ENCODE measurements at regions not wholly inside any gene's neighbourhood (a gene's known extent, or its start where the extent isn't known, plus 50 kb on each side); places are given as distances from the start of the nearest gene placed in this dataset.
A peak's percentile ranks its signal among the peaks of the same experiment; 100 is the strongest.

GRCh38 chr2:12061286-12062052 is 315.0 kb downstream of the LPIN1 start:
- TF ChIP-seq, protein P1, sequence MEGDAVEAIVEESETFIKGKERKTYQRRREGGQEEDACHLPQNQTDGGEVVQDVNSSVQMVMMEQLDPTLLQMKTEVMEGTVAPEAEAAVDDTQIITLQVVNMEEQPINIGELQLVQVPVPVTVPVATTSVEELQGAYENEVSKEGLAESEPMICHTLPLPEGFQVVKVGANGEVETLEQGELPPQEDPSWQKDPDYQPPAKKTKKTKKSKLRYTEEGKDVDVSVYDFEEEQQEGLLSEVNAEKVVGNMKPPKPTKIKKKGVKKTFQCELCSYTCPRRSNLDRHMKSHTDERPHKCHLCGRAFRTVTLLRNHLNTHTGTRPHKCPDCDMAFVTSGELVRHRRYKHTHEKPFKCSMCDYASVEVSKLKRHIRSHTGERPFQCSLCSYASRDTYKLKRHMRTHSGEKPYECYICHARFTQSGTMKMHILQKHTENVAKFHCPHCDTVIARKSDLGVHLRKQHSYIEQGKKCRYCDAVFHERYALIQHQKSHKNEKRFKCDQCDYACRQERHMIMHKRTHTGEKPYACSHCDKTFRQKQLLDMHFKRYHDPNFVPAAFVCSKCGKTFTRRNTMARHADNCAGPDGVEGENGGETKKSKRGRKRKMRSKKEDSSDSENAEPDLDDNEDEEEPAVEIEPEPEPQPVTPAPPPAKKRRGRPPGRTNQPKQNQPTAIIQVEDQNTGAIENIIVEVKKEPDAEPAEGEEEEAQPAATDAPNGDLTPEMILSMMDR (conservative IDR thresholded peaks at IDR 0.05; ENCODE audit: low read length), result no peak
- H3K4me3 ChIP-seq (ENCODE audit: low read length), result no peak overlapping the region
- DNase-seq (ENCODE audit: low read depth), result no peak

DNA sequence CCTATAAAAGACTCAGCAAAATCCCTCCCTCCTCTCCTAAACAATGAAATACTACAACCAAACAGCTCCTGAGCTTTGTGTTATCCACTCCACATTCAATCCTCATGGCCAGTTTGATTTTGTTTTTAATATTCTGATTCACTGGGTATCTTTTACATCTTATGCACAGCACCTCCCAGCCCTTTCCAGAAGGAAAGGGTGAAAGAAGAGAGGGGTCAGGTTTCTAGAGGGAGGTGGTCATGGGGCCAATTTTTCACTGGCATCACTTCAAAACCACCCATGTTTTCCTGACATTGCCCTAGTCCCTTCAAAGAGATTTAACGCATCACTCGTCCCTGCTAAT is 315.6 kb downstream of the LPIN1 start:
- H3K4me3 ChIP-seq (ENCODE audit: low read length), result no peak overlapping the region
- TF ChIP-seq, protein P1 (conservative IDR thresholded peaks at IDR 0.05; ENCODE audit: low read length), result no peak
- no peak for DNase-seq (ENCODE audit: low read depth)

- H3K4me3 ChIP-seq (ENCODE audit: low read length), result no peak overlapping the region
- TF ChIP-seq, protein P1 (conservative IDR thresholded peaks at IDR 0.05; ENCODE audit: low read length), result no peak
- no peak for DNase-seq (ENCODE audit: low read depth)
These were observed 316.8 kb downstream of the LPIN1 start for GRCh38 chr2:12063210-12063609.

- TF ChIP-seq, protein P1 (conservative IDR thresholded peaks at IDR 0.05; ENCODE audit: low read length), result no peak
- no peak for DNase-seq (ENCODE audit: low read depth)
These were observed 317.7 kb downstream of the LPIN1 start for GRCh38 chr2:12064153-12064552.

GRCh38 chr2:12066116-12066515 is 319.7 kb downstream of the LPIN1 start:
- DNase-seq (ENCODE audit: low read depth), result no peak
- H3K4me3 ChIP-seq (ENCODE audit: low read length), result no peak overlapping the region
- TF ChIP-seq, protein P1 (conservative IDR thresholded peaks at IDR 0.05; ENCODE audit: low read length), result no peak

More at GRCh38 chr2:12064153-12064552, 317.7 kb downstream of the LPIN1 start:
- H3K4me3 ChIP-seq (ENCODE audit: low read length), result no peak overlapping the region

- no peak overlapping the region for H3K4me3 ChIP-seq (ENCODE audit: low read length)
- DNase-seq (ENCODE audit: low read depth), result no peak
- TF ChIP-seq, protein P1 (conservative IDR thresholded peaks at IDR 0.05; ENCODE audit: low read length), result no peak
These were observed 320.6 kb downstream of the LPIN1 start for GRCh38 chr2:12066986-12067385.

GRCh38 chr2:12068796-12069538 is 322.5 kb downstream of the LPIN1 start:
- peak; percentile 39 for DNase-seq (ENCODE audit: low read depth)
- TF ChIP-seq, protein P1 (conservative IDR thresholded peaks at IDR 0.05; ENCODE audit: low read length), result no peak
- no peak overlapping the region for H3K4me3 ChIP-seq (ENCODE audit: low read length)

Data from AG10803 (cell line).